CD1c-positive myeloid dendritic cell (primary cell): ENCODE measurements at regions not wholly inside any gene's neighbourhood (a gene's known extent, or its start where the extent isn't known, plus 50 kb on each side); places are given as distances from the start of the nearest gene placed in this dataset.

ENCODE experiments used
- DNase-seq: peaks from one replicate; pipeline ENCODE4 v3.0.0-alpha.2; 2016; ENCODE audit errors: extremely low spot score

DNA sequence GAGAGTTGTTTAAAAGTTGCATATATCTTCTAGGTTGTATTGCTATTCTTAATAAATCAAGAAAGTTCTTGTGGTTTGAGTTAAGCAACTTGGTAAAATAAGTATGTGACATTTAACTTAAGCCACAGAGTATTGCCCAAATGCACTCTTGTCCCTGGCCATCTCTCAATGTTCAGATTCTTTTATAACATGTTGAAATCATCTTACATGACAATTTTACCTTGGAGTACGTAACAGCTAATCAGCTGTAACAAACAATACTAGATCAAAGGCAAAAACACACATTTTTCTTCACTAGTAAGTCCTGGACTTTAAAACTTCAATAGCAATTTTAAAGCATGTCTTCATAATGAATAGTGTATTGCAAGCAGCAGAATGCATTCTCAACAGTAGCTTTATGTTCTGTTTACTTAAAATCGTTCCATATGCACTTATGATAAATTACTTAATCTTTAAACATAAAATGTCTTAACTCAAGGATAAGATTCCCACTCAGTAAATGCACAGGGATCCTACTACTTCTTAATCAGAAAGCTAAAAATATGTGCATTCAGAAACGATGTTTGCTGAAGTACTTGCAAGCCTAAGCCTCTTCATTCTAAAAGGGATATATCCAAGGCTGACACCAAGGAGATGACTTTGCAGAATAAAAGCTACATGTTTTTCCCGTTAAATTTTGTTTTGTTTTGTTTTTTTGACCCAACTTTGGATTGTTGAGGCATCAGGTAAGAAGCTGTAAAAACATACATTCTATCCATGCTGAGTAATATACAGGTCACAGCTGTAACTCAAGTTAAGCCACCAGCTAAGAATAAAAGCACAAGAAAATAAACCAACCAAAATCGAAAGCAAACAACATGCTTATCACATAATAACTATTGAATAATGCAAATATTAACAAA, 86.1 kb upstream of the NFIB start:
- no peak for DNase-seq

DNA sequence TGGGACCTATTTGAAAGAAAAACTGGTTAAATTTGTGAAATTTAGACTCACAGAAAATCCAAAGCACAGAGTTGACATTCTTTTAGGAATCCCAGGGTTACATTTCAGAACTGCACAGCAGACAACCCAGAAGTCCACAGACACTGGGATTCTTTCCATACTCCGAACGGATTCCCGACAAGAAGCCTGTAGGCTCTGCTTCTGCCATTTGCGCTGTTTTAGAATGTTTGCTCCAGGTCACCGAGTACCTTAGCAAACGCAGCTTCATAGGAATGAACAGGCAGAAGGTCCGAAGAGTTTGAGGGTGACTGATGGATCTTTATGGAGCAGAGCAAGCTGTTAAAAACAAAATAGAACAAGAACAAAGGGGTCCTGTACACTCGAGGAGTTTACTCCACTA, 84.5 kb upstream of the NFIB start:
- no peak for DNase-seq

DNA sequence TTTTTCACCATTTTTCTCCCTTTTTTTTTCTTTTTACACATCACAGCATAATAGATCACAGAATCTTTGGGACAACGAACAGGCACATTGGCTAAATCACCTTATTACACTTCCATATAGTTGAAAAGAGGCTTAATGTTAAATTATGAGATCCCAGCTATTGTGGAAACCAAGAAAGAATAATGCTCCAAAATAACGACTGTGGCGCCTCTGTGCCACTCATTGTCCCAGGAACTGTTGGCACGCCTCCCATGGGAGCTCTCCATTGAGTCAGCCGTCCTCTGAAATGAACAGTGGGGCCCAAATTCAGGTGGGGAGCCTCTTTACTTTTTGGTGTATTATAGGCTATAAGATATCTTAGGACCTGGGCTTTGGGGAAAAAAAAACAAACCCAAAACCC, 82.2 kb upstream of the NFIB start:
- DNase-seq = no peak

DNA sequence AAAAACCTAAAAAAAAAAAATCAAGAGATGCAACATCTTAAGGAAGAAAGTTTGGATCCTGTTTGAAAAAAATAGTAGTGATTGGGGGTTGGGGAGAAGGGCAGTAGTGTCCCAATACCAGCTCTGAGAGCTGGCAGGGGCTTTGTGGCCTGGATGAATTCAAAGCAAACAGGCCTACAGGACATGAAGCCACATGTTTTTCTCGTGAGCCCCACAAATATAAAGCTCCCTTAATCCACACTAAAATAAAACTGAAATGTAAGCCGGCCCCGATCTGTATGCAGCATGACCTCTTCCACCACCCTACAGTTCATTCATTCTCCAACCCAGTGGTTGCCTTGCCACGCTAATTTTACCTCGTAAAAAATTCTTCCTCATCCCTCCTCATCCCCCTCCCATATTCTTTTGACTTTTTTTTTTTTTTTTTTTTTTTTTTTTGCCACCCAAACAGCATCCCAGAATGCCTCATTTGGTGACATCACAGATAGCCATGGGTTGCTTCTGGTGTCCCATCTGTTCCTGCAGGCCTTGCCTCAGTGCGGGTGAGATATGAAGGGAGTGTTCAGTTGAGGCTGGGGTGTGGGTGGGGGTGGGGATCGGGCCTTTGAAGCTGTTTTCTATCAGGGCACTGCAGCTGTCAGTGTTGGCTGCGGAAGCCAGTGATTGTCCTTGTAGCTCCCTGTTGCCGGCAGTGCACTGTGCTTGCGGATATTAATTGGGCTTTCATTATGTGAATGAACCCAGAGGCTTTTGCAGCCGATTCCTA, 81.6 kb upstream of the NFIB start:
- no peak for DNase-seq

DNA sequence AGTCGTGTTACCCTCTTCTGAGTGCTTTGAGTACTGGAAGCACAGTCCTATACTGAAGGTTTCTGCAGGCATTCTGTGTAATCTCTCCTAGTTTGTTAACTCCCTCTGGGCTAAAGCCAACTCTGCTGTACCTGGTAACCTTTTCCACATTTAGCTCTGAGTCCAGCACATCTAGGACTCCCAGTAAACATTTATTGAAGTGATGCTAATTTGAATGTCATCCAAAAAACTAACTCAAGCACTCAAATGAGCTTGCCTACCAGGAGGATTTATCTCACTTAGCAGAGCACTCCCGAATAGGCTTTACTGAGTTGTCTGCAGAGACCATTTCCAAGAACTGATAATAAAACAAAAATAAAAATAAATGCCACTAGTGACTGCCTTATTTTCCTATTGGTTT, 79.5 kb upstream of the NFIB start:
- no peak for DNase-seq

GRCh38 chr9:14391620-14392019, 77.7 kb upstream of the NFIB start:
- DNase-seq = no peak

GRCh38 chr9:14389657-14390056, 75.7 kb upstream of the NFIB start:
- no peak for DNase-seq

- DNase-seq = no peak
Observed at GRCh38 chr9:14389146-14389545, 75.2 kb upstream of the NFIB start.

GRCh38 chr9:14383773-14384172, 69.8 kb upstream of the NFIB start:
- DNase-seq = no peak

GRCh38 chr9:14383294-14383693, 69.4 kb upstream of the NFIB start:
- no peak for DNase-seq

- no peak for DNase-seq
Observed at GRCh38 chr9:14380061-14380836, 66.3 kb upstream of the NFIB start.

DNA sequence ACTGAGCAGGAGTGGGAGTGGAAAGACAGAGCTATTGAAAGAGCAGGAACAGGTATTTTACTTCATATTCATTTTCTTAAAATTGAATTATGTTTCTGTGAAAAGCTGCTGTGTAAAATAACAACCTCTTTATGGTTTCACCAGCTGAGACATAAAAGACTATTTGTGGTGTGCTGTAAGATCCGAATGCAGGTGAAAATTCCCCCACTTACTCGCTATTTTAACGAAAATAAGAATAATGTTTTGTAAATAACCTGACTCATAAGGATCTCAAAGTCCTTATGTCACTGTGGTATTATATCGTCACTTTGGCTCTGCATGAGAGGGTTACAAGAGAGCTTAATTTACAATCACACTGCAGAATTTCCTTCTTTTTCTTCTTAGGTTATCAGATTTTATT, 65.3 kb upstream of the NFIB start:
- no peak for DNase-seq

DNA sequence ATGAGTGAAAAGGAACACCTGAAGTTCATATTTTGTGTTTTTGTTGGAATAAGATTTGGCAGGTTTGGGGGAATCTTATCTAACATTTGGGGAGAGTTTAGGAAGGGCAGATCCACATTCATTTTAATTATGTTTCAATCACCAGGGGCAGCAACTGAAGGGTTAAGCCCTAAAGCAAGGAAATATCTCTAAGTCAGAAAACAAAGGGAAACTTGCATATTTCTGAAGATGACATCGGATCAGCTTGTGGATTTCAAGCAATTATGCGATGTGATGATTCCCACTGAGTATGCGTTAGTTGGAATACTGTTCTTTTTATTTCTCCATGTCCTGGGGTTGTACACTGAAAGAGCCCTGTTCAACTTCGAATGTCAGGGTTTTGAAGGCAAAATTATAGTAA, 59.8 kb upstream of the NFIB start:
- DNase-seq = no peak

- no peak for DNase-seq
Observed at GRCh38 chr9:14373336-14373666, 59.4 kb upstream of the NFIB start.

DNA sequence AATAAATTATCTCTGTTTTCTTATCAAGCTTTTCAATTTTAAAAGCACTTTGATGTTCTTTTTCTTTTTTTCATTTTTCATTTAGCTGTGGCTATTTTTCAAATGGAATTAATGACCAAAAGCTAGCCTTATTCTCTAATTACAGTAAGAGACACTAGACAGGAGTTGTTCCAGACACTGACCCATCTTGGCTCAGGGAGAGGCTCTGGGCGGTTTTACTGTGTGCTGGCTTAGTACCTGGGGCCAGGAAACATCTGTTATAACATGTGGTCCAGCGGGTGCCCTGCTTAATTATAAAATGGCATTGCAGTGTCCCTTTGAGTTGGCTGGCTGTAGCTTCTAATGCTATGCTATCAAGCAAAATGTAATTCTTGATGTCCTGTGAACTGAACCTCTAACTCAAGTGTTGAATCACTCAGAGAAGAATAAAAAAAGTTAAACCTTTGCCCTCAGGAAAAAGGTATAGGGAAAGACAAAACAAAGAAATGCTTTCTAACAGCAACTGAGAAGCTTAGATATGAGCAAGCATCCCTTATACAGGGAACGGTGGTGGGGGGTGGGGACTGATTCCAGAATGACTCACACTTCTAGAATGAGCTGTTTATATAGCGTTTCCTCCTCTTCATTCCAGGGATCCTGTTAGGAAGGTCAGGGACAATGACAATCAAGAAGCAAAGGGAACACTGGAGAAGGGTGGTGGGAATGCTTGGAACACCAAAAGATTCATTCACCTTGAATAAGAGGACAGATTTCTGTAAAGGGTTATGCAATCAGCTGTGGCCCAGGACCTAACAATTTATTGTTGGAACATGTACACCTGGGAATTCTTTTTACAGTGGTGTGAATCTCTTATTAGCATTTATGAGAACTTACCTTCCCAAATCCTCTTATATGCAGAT, 58.7 kb upstream of the NFIB start:
- no peak for DNase-seq

DNA sequence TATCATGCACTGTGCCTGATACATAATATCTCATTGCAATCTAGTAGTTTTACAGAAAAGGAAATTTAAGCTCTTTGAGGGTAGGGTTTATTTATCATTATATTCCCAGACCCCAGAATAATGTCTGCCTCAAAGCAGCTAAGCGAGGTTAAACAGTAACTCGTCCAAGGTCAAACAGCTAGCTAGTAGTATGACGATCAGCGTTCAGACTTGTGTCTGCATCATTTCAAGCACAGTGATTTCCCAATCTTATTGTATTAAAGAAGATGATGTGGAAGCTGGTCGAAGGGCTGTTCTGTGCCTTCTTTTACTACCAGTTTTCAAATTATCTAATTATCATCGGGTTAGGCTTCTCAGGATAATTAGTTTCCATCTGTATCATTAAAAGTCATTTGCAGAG, 55.1 kb upstream of the NFIB start:
- no peak for DNase-seq

- no peak for DNase-seq
Observed at GRCh38 chr9:14366076-14366475, 52.1 kb upstream of the NFIB start.

- no peak for DNase-seq
Observed at GRCh38 chr9:14365670-14366069, 51.7 kb upstream of the NFIB start.
